ENCODE measurements at regions not wholly inside any gene's neighbourhood (a gene's known extent, or its start where the extent isn't known, plus 50 kb on each side); places are given as distances from the start of the nearest gene placed in this dataset.

GRCh38 chr18:44509048-44509447, 171.6 kb upstream of the SETBP1 start:
- no peak overlapping the region for H3K27ac ChIP-seq (ENCODE audit: low read depth in 1 of 2, low read length in 1 of 2)

GRCh38 chr18:44510390-44510789, 170.3 kb upstream of the SETBP1 start:
- Histone ChIP-seq H3K4me3 (no peak overlapping the region), H3K4me1 (ENCODE audit: control insufficient read depth in 5 of 5, insufficient read depth in 5 of 5, low read length in 5 of 5) (no peaks in the 10 kb centered on the region), H3K9me3 (ENCODE audit: control insufficient read depth in 4 of 4, insufficient read depth in 3 of 4, low read length in 3 of 4) (no peaks in the 10 kb centered on the region), H3K9ac (ENCODE audit: insufficient read depth in 1 of 2, low read length in 2 of 2) (no peak overlapping the region), H3K27ac (ENCODE audit: low read depth in 1 of 2, low read length in 1 of 2) (no peak overlapping the region), H3K36me3 (ENCODE audit: control insufficient read depth in 4 of 4, insufficient read depth in 4 of 4, low read length in 4 of 4) (no peaks in the 10 kb centered on the region), H3K27me3 (ENCODE audit: control insufficient read depth in 3 of 3, insufficient read depth in 3 of 3, low read length in 2 of 3) (no peaks in the 10 kb centered on the region)
- ATAC-seq (ENCODE audit: insufficient read depth, low FRiP score) (no peak), DNase-seq (no peak)
- no peak for TF ChIP-seq CTCF (IDR thresholded peaks at IDR 0.05; ENCODE audit: control extremely low read depth, extremely low read depth)
- 51 to 59% methylated on average over 6 of the region's 6 CpGs for WGBS, 2 donors

More at GRCh38 chr18:44509048-44509447, 171.6 kb upstream of the SETBP1 start:
- no peak for TF ChIP-seq CTCF (IDR thresholded peaks at IDR 0.05; ENCODE audit: control extremely low read depth, extremely low read depth)
- H3K9ac ChIP-seq (ENCODE audit: insufficient read depth in 1 of 2, low read length in 2 of 2) = no peak overlapping the region
- no peaks in the 10 kb centered on the region for H3K27me3 ChIP-seq (ENCODE audit: control insufficient read depth in 3 of 3, insufficient read depth in 3 of 3, low read length in 2 of 3)
- ATAC-seq (ENCODE audit: insufficient read depth, low FRiP score) = no peak
- no peak for DNase-seq
- no peaks in the 10 kb centered on the region for H3K36me3 ChIP-seq (ENCODE audit: control insufficient read depth in 4 of 4, insufficient read depth in 4 of 4, low read length in 4 of 4)
- H3K4me3 ChIP-seq = no peak overlapping the region
- no peaks in the 10 kb centered on the region for H3K9me3 ChIP-seq (ENCODE audit: control insufficient read depth in 4 of 4, insufficient read depth in 3 of 4, low read length in 3 of 4)
- 92 to 96% methylated on average over 2 of the region's 2 CpGs for WGBS, 2 donors
- H3K4me1 ChIP-seq (ENCODE audit: control insufficient read depth in 5 of 5, insufficient read depth in 5 of 5, low read length in 5 of 5) = no peaks in the 10 kb centered on the region

- peaks cover 0 to 8% (median 0%) of the 10 kb centered on the region in 5 donors for H3K4me1 ChIP-seq (ENCODE audit: control insufficient read depth in 5 of 5, insufficient read depth in 5 of 5, low read length in 5 of 5)
- no peak for TF ChIP-seq CTCF (IDR thresholded peaks at IDR 0.05; ENCODE audit: control extremely low read depth, extremely low read depth)
- no peak for ATAC-seq (ENCODE audit: insufficient read depth, low FRiP score)
- no peak overlapping the region for H3K27ac ChIP-seq (ENCODE audit: low read depth in 1 of 2, low read length in 1 of 2)
- WGBS, 2 donors = 96 to 98% methylated on average over 3 of the region's 3 CpGs
- H3K27me3 ChIP-seq (ENCODE audit: control insufficient read depth in 3 of 3, insufficient read depth in 3 of 3, low read length in 2 of 3) = no peaks in the 10 kb centered on the region
- H3K9me3 ChIP-seq (ENCODE audit: control insufficient read depth in 4 of 4, insufficient read depth in 3 of 4, low read length in 3 of 4) = no peaks in the 10 kb centered on the region
- DNase-seq = no peak
- no peak overlapping the region for H3K9ac ChIP-seq (ENCODE audit: insufficient read depth in 1 of 2, low read length in 2 of 2)
- no peak overlapping the region for H3K4me3 ChIP-seq
- H3K36me3 ChIP-seq (ENCODE audit: control insufficient read depth in 4 of 4, insufficient read depth in 4 of 4, low read length in 4 of 4) = no peaks in the 10 kb centered on the region
Measured at GRCh38 chr18:44513233-44513632, 167.5 kb upstream of the SETBP1 start.

GRCh38 chr18:44514106-44514505, 166.6 kb upstream of the SETBP1 start:
- H3K4me1 ChIP-seq (ENCODE audit: control insufficient read depth in 5 of 5, insufficient read depth in 5 of 5, low read length in 5 of 5) = peaks cover 0 to 8% (median 0%) of the 10 kb centered on the region in 5 donors
- no peaks in the 10 kb centered on the region for H3K9me3 ChIP-seq (ENCODE audit: control insufficient read depth in 4 of 4, insufficient read depth in 3 of 4, low read length in 3 of 4)
- H3K27me3 ChIP-seq (ENCODE audit: control insufficient read depth in 3 of 3, insufficient read depth in 3 of 3, low read length in 2 of 3) = no peaks in the 10 kb centered on the region
- ATAC-seq (ENCODE audit: insufficient read depth, low FRiP score) (no peak), DNase-seq (no peak)
- no peak overlapping the region for H3K4me3 ChIP-seq
- TF ChIP-seq CTCF (IDR thresholded peaks at IDR 0.05; ENCODE audit: control extremely low read depth, extremely low read depth) = no peak
- no peak overlapping the region for H3K27ac ChIP-seq (ENCODE audit: low read depth in 1 of 2, low read length in 1 of 2)
- H3K9ac ChIP-seq (ENCODE audit: insufficient read depth in 1 of 2, low read length in 2 of 2) = no peak overlapping the region
- 44 to 62% methylated on average over 1 of the region's 1 CpG for WGBS, 2 donors
- H3K36me3 ChIP-seq (ENCODE audit: control insufficient read depth in 4 of 4, insufficient read depth in 4 of 4, low read length in 4 of 4) = no peaks in the 10 kb centered on the region

All from lung (tissue), 11 donors.